ENCODE measurements at regions not wholly inside any gene's neighbourhood (a gene's known extent, or its start where the extent isn't known, plus 50 kb on each side); places are given as distances from the start of the nearest gene placed in this dataset.

GRCh38 chr16:49101997-49102396 is 179.6 kb downstream of the CBLN1 start:
- no peak for DNase-seq (ENCODE audit: low read depth in 1 of 2, low spot score in 1 of 2)
- peaks cover 6% of the 10 kb centered on the region for H3K27me3 ChIP-seq
- H3K27ac ChIP-seq, result no peak overlapping the region
- H3K4me1 ChIP-seq (ENCODE audit: low read depth), result no peaks in the 10 kb centered on the region
- TF ChIP-seq CTCF (IDR thresholded peaks at IDR 0.05; ENCODE audit: low read depth, low read length), result no peak
- H3K36me3 ChIP-seq, result no peaks in the 10 kb centered on the region
- H3K4me3 ChIP-seq, result no peak overlapping the region
- no peaks in the 10 kb centered on the region for H3K9me3 ChIP-seq (ENCODE audit: low read depth)

- no peak for TF ChIP-seq CTCF (IDR thresholded peaks at IDR 0.05; ENCODE audit: low read depth, low read length)
- H3K4me3 ChIP-seq, result no peak overlapping the region
- no peaks in the 10 kb centered on the region for H3K9me3 ChIP-seq (ENCODE audit: low read depth)
- H3K27ac ChIP-seq, result no peak overlapping the region
- H3K27me3 ChIP-seq, result peaks cover 18% of the 10 kb centered on the region
- no peaks in the 10 kb centered on the region for H3K36me3 ChIP-seq
- DNase-seq (ENCODE audit: low read depth in 1 of 2, low spot score in 1 of 2), result no peak
- no peaks in the 10 kb centered on the region for H3K4me1 ChIP-seq (ENCODE audit: low read depth)
These were observed 181.3 kb downstream of the CBLN1 start for GRCh38 chr16:49100366-49100765.

GRCh38 chr16:49097964-49098363 is 183.7 kb downstream of the CBLN1 start:
- H3K27ac ChIP-seq, result no peak overlapping the region
- H3K9me3 ChIP-seq (ENCODE audit: low read depth), result no peaks in the 10 kb centered on the region
- DNase-seq (ENCODE audit: low read depth in 1 of 2, low spot score in 1 of 2), result no peak
- peaks cover 18% of the 10 kb centered on the region for H3K27me3 ChIP-seq
- no peak for TF ChIP-seq CTCF (IDR thresholded peaks at IDR 0.05; ENCODE audit: low read depth, low read length)
- H3K4me1 ChIP-seq (ENCODE audit: low read depth), result no peaks in the 10 kb centered on the region
- H3K36me3 ChIP-seq, result no peaks in the 10 kb centered on the region
- no peak overlapping the region for H3K4me3 ChIP-seq

- H3K9me3 ChIP-seq (ENCODE audit: low read depth), result no peaks in the 10 kb centered on the region
- DNase-seq (ENCODE audit: low read depth in 1 of 2, low spot score in 1 of 2), result no peak
- no peak for TF ChIP-seq CTCF (IDR thresholded peaks at IDR 0.05; ENCODE audit: low read depth, low read length)
- H3K27ac ChIP-seq, result no peak overlapping the region
- H3K27me3 ChIP-seq, result peaks cover 31% of the 10 kb centered on the region
- no peaks in the 10 kb centered on the region for H3K4me1 ChIP-seq (ENCODE audit: low read depth)
- no peak overlapping the region for H3K4me3 ChIP-seq
- H3K36me3 ChIP-seq, result no peaks in the 10 kb centered on the region
These were observed 185.3 kb downstream of the CBLN1 start for GRCh38 chr16:49096176-49096945.

- no peak for DNase-seq (ENCODE audit: low read depth in 1 of 2, low spot score in 1 of 2)
- H3K4me1 ChIP-seq (ENCODE audit: low read depth), result no peaks in the 10 kb centered on the region
- no peak for TF ChIP-seq CTCF (IDR thresholded peaks at IDR 0.05; ENCODE audit: low read depth, low read length)
- H3K36me3 ChIP-seq, result no peaks in the 10 kb centered on the region
- no peak overlapping the region for H3K27ac ChIP-seq
- no peaks in the 10 kb centered on the region for H3K9me3 ChIP-seq (ENCODE audit: low read depth)
- peaks cover 37% of the 10 kb centered on the region for H3K27me3 ChIP-seq
- H3K4me3 ChIP-seq, result no peak overlapping the region
These were observed 186.1 kb downstream of the CBLN1 start for GRCh38 chr16:49095539-49095938.
